CD4-positive, CD25-positive, alpha-beta regulatory T cell (primary cell): ENCODE measurements at regions not wholly inside any gene's neighbourhood (a gene's known extent, or its start where the extent isn't known, plus 50 kb on each side); places are given as distances from the start of the nearest gene placed in this dataset.

Experiments used
- ATAC-seq, 2 donors: fragments of 150-1000 bp; cut with Tn5 transposase; one replicate each; pipeline ENCODE4 v1.10.0; 2021; ENCODE audit warnings: low read depth in 2 of 2, moderate number of reproducible peaks in 2 of 2, moderate library complexity in 1 of 2
- DNase-seq, 3 donors: peaks; one replicate each; pipeline versions ENCODE4 v3.0.0 to v3.0.0-alpha.2; 2012 to 2022; ENCODE audit warnings: mixed read lengths in 1 of 3
- H3K27ac ChIP-seq: one replicate; pipeline ENCODE4 v1.7.0; 2013; ENCODE audit warnings: mild to moderate bottlenecking, low read length; ENCODE audit not compliant: insufficient read depth, poor library complexity, severe bottlenecking
- H3K27me3 ChIP-seq: one replicate; pipeline ENCODE4 v1.7.0; 2013; ENCODE audit warnings: low read length; ENCODE audit not compliant: control insufficient read depth, insufficient read depth
- H3K36me3 ChIP-seq: one replicate; pipeline ENCODE4 v1.7.0; 2013; ENCODE audit warnings: mild to moderate bottlenecking, low read length, moderate library complexity; ENCODE audit not compliant: control insufficient read depth, insufficient read depth
- H3K4me1 ChIP-seq: 2 replicates; pipeline ENCODE4 v1.7.0; 2013; ENCODE audit warnings: mild to moderate bottlenecking, low read length; ENCODE audit not compliant: insufficient read depth, control insufficient read depth, poor library complexity, severe bottlenecking
- H3K4me3 ChIP-seq: one replicate; pipeline ENCODE4 v1.7.0; 2013; ENCODE audit warnings: low read depth, mild to moderate bottlenecking, low read length, moderate library complexity
- H3K9me3 ChIP-seq, 2 experiments: 1 replicate in 1 of 2; 2 replicates in 1 of 2; pipeline ENCODE4 v1.7.0; 2013; ENCODE audit warnings: low read length in 2 of 2, mild to moderate bottlenecking in 1 of 2, moderate library complexity in 1 of 2; ENCODE audit not compliant: control insufficient read depth in 2 of 2
- H3K27ac Mint-ChIP-seq, 3 donors: one replicate each; pipeline ENCODE4 v1.8.0; 2020 to 2022; ENCODE audit warnings: mild to moderate bottlenecking in 3 of 3, mixed read lengths in 3 of 3, moderate library complexity in 2 of 3
- H3K27me3 Mint-ChIP-seq: one replicate; pipeline ENCODE4 v1.8.0; 2022; ENCODE audit warnings: mild to moderate bottlenecking, mixed read lengths
- H3K36me3 Mint-ChIP-seq: one replicate; pipeline ENCODE4 v1.8.0; 2020; ENCODE audit warnings: mixed read lengths
- H3K4me1 Mint-ChIP-seq, 4 donors: one replicate each; pipeline ENCODE4 v1.8.0; 2020 to 2022; ENCODE audit warnings: mixed read lengths in 4 of 4, mild to moderate bottlenecking in 1 of 4
- H3K4me3 Mint-ChIP-seq, 4 donors: one replicate each; pipeline ENCODE4 v1.8.0; 2020 to 2022; ENCODE audit warnings: mild to moderate bottlenecking in 4 of 4, mixed read lengths in 4 of 4, moderate library complexity in 3 of 4
- H3K9me3 Mint-ChIP-seq, 7 donors: one replicate each; pipeline ENCODE4 v1.8.0; 2020 to 2022; ENCODE audit warnings: mixed read lengths in 7 of 7, mild to moderate bottlenecking in 3 of 7, moderate library complexity in 2 of 7

DNA sequence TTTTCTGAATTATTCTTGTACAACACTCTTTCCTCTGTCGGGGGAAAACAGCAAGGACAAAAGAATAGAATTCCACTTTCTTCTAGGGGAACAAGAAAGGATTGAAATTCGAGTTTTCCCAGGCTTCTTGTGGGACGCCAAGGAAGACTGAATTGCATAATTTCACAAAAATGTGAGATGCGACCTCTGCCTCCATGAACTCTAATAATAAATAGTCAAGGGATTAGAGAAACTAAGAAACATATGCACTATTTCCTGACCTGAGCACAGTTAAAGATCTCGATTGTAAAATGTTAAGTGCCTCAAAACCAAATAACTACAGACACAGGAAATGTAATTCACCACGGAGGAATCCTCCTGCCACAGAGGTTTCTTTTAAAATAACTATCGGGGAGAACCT is 117.3 kb upstream of the MARK1 start:
- Mint-ChIP-seq H3K9me3 (no peaks in the 10 kb centered on the region), H3K27me3 (peaks cover 5% of the 10 kb centered on the region), H3K36me3 (no peaks in the 10 kb centered on the region), H3K27ac (no peak overlapping the region), H3K4me1 (no peaks in the 10 kb centered on the region), H3K4me3 (no peak overlapping the region)
- Histone ChIP-seq H3K27me3 (no peaks in the 10 kb centered on the region), H3K36me3 (no peaks in the 10 kb centered on the region), H3K4me1 (no peaks in the 10 kb centered on the region), H3K27ac (no peak overlapping the region), H3K4me3 (no peak overlapping the region), H3K9me3 (no peaks in the 10 kb centered on the region)
- ATAC-seq: no peak
- DNase-seq: no peak

DNA sequence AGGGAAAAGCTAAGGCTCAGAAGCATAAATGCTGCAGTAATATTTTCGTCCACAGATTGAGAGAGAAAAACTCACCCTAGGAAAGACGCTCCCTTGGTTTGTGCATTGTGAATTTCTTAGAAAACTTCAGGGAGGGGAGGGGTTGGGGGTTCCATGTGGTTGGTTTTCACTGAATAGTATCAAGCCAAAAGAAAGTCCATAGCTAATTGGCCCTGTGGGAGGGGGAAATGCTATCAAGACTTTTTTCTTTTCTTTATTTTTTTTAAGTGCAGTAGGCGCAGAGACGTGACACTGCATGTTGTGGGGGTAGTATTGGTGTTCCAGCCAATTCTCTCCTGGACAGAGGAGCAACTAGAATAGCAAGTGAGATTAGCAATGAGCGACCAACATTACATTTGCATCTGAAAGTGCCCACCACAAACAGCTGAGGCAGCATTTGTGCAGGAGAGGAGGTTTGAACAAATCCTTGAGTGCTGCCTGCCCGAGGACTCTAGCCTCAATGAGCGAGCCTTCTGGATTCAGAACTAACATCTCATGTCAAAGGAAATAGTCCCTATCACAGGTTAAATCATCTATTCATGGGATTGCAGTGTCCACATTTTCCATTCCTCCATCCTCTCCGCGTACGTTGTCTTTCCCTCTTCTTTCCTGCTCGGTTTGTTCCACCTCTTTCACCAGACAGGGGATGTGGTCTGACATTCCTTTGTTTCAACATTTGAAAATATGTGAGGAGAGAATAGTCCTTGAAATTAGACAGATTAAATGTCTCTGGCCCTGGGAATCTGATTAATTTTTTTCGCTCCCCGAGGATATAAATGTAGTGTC is 118.0 kb upstream of the MARK1 start:
- Histone ChIP-seq H3K27ac (no peak overlapping the region), H3K27me3 (no peaks in the 10 kb centered on the region), H3K36me3 (no peaks in the 10 kb centered on the region), H3K9me3 (no peaks in the 10 kb centered on the region), H3K4me1 (no peaks in the 10 kb centered on the region), H3K4me3 (no peak overlapping the region)
- Mint-ChIP-seq H3K4me3 (no peak overlapping the region), H3K4me1 (no peaks in the 10 kb centered on the region), H3K27ac (no peak overlapping the region), H3K9me3 (no peaks in the 10 kb centered on the region), H3K27me3 (peaks cover 5% of the 10 kb centered on the region), H3K36me3 (no peaks in the 10 kb centered on the region)
- ATAC-seq (no peak), DNase-seq (no peak)

DNA sequence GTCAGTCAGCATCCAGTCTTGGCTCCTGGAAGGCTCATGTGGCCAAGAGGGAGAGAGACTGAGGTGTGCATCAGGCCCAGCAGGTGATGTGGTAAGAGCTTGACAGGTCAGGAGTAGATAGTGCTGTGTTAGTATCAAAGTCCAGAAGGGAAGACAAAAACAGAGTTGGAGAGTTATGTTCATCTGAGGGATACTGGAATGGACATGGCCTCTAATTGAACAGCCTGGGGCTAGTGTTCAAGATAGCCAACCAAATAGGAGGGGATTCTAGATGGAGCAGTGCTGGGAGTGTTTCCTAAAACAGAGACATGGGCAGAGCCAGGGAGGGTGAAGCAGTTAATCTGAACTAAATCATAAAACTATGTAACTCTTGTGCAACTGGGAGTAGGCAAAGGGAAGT is 120.7 kb upstream of the MARK1 start:
- Histone ChIP-seq H3K9me3 (no peaks in the 10 kb centered on the region), H3K27ac (no peak overlapping the region), H3K4me1 (no peaks in the 10 kb centered on the region), H3K27me3 (no peaks in the 10 kb centered on the region), H3K36me3 (no peaks in the 10 kb centered on the region), H3K4me3 (no peak overlapping the region)
- ATAC-seq (no peak), DNase-seq (no peak)
- Mint-ChIP-seq H3K4me1 (no peaks in the 10 kb centered on the region), H3K36me3 (no peaks in the 10 kb centered on the region), H3K27me3 (peaks cover 19% of the 10 kb centered on the region), H3K4me3 (no peak overlapping the region), H3K27ac (no peak overlapping the region), H3K9me3 (peaks cover 0 to 5% (median 0%) of the 10 kb centered on the region in 7 donors)

DNA sequence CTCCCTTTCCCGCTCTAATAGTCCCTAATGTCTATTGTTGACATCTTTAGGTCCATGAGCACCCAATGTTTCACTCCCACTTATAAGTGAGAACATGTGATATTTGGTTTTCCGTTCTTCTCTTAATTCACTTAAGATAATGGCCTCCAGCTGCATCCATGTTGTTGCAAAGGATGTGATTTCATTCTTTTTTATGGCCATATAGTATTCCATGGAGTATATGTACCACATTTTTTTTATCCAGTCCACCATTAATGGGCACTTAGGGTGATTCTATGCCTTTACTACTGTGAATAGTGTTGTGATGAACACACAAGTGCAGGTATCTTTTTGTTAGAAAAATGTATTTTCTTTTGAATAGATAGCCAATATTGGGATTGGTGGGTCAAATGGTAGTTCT is 126.0 kb upstream of the RAB3GAP2 start:
- H3K9me3 Mint-ChIP-seq: peaks cover 0 to 7% (median 0%) of the 10 kb centered on the region in 7 donors
- peaks cover 22% of the 10 kb centered on the region for H3K27me3 Mint-ChIP-seq
- no peaks in the 10 kb centered on the region for H3K4me1 Mint-ChIP-seq
- H3K27me3 ChIP-seq: no peaks in the 10 kb centered on the region
- H3K4me3 ChIP-seq: no peak overlapping the region
- H3K9me3 ChIP-seq: no peaks in the 10 kb centered on the region
- no peaks in the 10 kb centered on the region for H3K4me1 ChIP-seq
- H3K36me3 Mint-ChIP-seq: no peaks in the 10 kb centered on the region
- H3K36me3 ChIP-seq: no peaks in the 10 kb centered on the region
- ATAC-seq (no peak), DNase-seq (no peak)
- no peak overlapping the region for H3K27ac ChIP-seq
- no peak overlapping the region for H3K4me3 Mint-ChIP-seq
- no peak overlapping the region for H3K27ac Mint-ChIP-seq

DNA sequence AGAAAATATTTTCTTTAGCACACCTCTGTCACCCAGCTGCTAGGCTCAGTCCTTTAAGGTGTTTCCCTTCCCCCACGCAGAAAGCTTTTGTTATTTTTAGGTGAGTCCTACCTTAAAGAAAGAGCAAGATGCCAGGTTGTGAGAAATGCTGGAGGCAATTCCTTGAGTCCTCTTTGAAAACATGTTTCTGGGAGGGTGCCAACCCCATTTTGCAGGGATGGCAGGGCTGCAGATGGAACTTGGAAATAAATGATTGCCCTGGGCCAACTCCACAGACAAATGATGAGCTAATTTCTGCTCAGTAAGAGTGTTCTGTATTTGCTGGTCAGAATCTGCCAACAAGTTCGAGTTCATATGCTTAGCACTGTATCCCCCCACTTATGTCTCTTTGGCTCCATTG is 119.2 kb upstream of the RAB3GAP2 start:
- Histone ChIP-seq H3K27ac (no peak overlapping the region), H3K9me3 (no peaks in the 10 kb centered on the region), H3K27me3 (peaks cover 1% of the 10 kb centered on the region), H3K4me3 (no peak overlapping the region), H3K4me1 (no peaks in the 10 kb centered on the region), H3K36me3 (no peaks in the 10 kb centered on the region)
- no peak overlapping the region for H3K4me3 Mint-ChIP-seq
- no peaks in the 10 kb centered on the region for H3K4me1 Mint-ChIP-seq
- ATAC-seq (no peak), DNase-seq (no peak)
- no peaks in the 10 kb centered on the region for H3K36me3 Mint-ChIP-seq
- no peak overlapping the region for H3K27ac Mint-ChIP-seq
- peaks cover 10% of the 10 kb centered on the region for H3K27me3 Mint-ChIP-seq
- peaks cover 0 to 2% (median 0%) of the 10 kb centered on the region in 7 donors for H3K9me3 Mint-ChIP-seq

DNA sequence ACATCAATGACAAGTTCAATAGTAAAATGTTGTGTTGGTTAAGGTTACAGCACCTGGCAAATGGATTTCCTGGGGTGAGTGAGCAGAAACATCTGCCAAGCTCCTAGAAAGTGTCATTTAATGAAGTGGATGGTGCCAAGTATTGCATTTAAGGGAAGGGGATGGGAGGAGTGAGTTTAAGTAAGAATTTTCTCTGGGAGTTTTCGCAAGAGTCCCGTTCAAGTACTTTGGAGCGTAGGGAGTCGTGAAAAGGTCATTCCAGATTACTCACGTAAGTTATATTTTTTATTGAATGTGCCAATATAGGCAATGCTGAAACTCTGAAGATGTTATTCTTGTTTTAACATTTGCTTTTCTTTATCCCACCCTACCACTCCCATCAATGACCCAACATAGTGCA is 117.4 kb upstream of the RAB3GAP2 start:
- H3K9me3 Mint-ChIP-seq: peaks cover 0 to 5% (median 0%) of the 10 kb centered on the region in 7 donors
- Histone ChIP-seq H3K4me3 (no peak overlapping the region), H3K36me3 (no peaks in the 10 kb centered on the region), H3K27me3 (peaks cover 1% of the 10 kb centered on the region), H3K27ac (no peak overlapping the region), H3K4me1 (no peaks in the 10 kb centered on the region), H3K9me3 (no peaks in the 10 kb centered on the region)
- H3K27ac Mint-ChIP-seq: no peak overlapping the region
- H3K4me3 Mint-ChIP-seq: no peak overlapping the region
- no peaks in the 10 kb centered on the region for H3K36me3 Mint-ChIP-seq
- ATAC-seq: no peak
- no peak for DNase-seq
- no peaks in the 10 kb centered on the region for H3K4me1 Mint-ChIP-seq
- peaks cover 10% of the 10 kb centered on the region for H3K27me3 Mint-ChIP-seq

DNA sequence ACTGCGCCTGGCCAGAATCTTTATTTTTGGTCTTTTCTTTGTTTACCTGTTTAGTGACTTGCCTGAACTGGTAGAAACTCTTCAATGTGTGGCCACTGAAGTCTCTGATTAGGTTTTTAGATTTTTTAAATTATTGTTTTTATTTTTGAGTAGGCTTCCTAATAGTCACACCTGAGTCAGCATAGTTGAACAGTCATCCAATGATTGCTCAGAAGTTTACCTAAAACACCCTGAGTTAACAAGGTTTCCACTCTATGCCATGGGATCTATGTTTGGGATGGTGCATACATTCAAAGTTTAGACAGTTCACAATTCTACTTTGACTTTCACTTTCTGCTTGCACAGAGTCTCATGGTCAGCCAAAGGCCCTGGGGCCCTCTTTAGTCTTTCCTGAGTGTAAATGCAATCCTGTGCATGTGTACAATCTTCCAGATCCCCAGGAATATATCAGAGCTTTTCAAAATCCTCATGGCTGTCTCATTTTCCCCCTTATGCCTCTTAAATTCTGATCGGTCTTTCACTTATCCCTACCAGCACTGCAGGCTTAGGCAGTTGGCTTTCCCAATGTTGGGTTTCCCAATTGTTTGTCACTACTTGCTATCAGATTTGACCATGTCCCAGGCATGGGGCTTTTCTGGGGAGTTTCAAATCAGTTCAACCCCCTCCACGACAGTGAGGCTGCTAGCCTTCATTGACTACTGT is 114.4 kb upstream of the RAB3GAP2 start:
- no peak overlapping the region for H3K4me3 ChIP-seq
- no peaks in the 10 kb centered on the region for H3K36me3 Mint-ChIP-seq
- no peak overlapping the region for H3K4me3 Mint-ChIP-seq
- no peak for ATAC-seq
- no peaks in the 10 kb centered on the region for H3K4me1 ChIP-seq
- H3K9me3 ChIP-seq: no peaks in the 10 kb centered on the region
- no peaks in the 10 kb centered on the region for H3K36me3 ChIP-seq
- H3K27me3 ChIP-seq: peaks cover 1% of the 10 kb centered on the region
- no peak overlapping the region for H3K27ac ChIP-seq
- peaks cover 9% of the 10 kb centered on the region for H3K27me3 Mint-ChIP-seq
- H3K4me1 Mint-ChIP-seq: no peaks in the 10 kb centered on the region
- no peak for DNase-seq
- H3K9me3 Mint-ChIP-seq: peaks cover 0 to 5% (median 0%) of the 10 kb centered on the region in 7 donors
- no peak overlapping the region for H3K27ac Mint-ChIP-seq

DNA sequence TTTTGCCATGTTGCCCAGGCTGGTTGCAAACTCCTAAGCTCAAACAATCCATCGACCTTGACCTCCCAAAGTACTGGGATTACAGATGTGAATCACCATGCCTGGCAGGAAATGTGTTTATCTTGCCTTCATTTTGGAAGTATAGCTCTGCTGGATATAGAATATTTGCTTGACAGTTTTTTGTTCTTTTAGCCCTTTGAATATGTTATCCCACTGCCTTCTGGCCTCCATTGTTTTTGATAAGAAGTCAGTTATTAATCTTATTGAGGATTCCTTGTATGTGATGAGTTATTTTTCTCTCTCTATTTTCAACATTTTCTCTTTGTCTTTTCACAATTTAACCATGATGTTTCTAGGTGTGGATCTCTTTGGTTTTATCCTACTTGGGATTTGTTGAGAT is 112.9 kb upstream of the RAB3GAP2 start:
- H3K36me3 Mint-ChIP-seq: no peaks in the 10 kb centered on the region
- H3K27ac ChIP-seq: no peak overlapping the region
- H3K4me3 Mint-ChIP-seq: no peak overlapping the region
- H3K4me1 ChIP-seq: no peaks in the 10 kb centered on the region
- DNase-seq: no peak
- H3K27me3 ChIP-seq: peaks cover 1% of the 10 kb centered on the region
- H3K4me3 ChIP-seq: no peak overlapping the region
- no peak overlapping the region for H3K27ac Mint-ChIP-seq
- H3K4me1 Mint-ChIP-seq: no peaks in the 10 kb centered on the region
- ATAC-seq: no peak
- peaks cover 0 to 5% (median 0%) of the 10 kb centered on the region in 7 donors for H3K9me3 Mint-ChIP-seq
- no peaks in the 10 kb centered on the region for H3K36me3 ChIP-seq
- no peaks in the 10 kb centered on the region for H3K9me3 ChIP-seq
- peaks cover 11% of the 10 kb centered on the region for H3K27me3 Mint-ChIP-seq
